ENCODE measurements at regions not wholly inside any gene's neighbourhood (a gene's known extent, or its start where the extent isn't known, plus 50 kb on each side); places are given as distances from the start of the nearest gene placed in this dataset.

- intact Hi-C loops (cut with DNase I): no loop called here
- Histone ChIP-seq H3K4me1 (no peaks in the 10 kb centered on the region), H3K4me3 (no peak overlapping the region), H3K27ac (no peak overlapping the region), H3K9me3 (peaks cover 5% of the 10 kb centered on the region), H3K27me3 (ENCODE audit: low read depth) (no peaks in the 10 kb centered on the region), H3K36me3 (no peaks in the 10 kb centered on the region)
- DNase-seq: no peak
- peak; percentile 59 to 70 for ATAC-seq
- no peak for TF ChIP-seq CTCF (IDR thresholded peaks at IDR 0.05)
These were observed 449.7 kb upstream of the KLF6 start for GRCh38 chr10:4234661-4235060.

- no peak overlapping the region for H3K27ac ChIP-seq
- H3K36me3 ChIP-seq: no peaks in the 10 kb centered on the region
- DNase-seq (no peak), ATAC-seq (no peak)
- no peaks in the 10 kb centered on the region for H3K4me1 ChIP-seq
- H3K27me3 ChIP-seq (ENCODE audit: low read depth): no peaks in the 10 kb centered on the region
- intact Hi-C loops (cut with DNase I): no loop called here
- H3K9me3 ChIP-seq: peaks cover 5% of the 10 kb centered on the region
- no peak for TF ChIP-seq CTCF (IDR thresholded peaks at IDR 0.05)
- H3K4me3 ChIP-seq: no peak overlapping the region
These were observed 446.4 kb upstream of the KLF6 start for GRCh38 chr10:4231439-4231838.

- TF ChIP-seq CTCF (IDR thresholded peaks at IDR 0.05): no peak
- no peaks in the 10 kb centered on the region for H3K27me3 ChIP-seq (ENCODE audit: low read depth)
- no peaks in the 10 kb centered on the region for H3K4me1 ChIP-seq
- no peak for DNase-seq
- H3K36me3 ChIP-seq: no peaks in the 10 kb centered on the region
- H3K4me3 ChIP-seq: no peak overlapping the region
- peaks cover 5% of the 10 kb centered on the region for H3K9me3 ChIP-seq
- no peak for ATAC-seq
- intact Hi-C loops (cut with DNase I): no loop called here
- no peak overlapping the region for H3K27ac ChIP-seq
These were observed 445.0 kb upstream of the KLF6 start for GRCh38 chr10:4230036-4230435.

- Histone ChIP-seq H3K4me1 (no peaks in the 10 kb centered on the region), H3K27ac (no peak overlapping the region), H3K9me3 (peaks cover 5% of the 10 kb centered on the region), H3K27me3 (ENCODE audit: low read depth) (no peaks in the 10 kb centered on the region), H3K36me3 (no peaks in the 10 kb centered on the region), H3K4me3 (no peak overlapping the region)
- intact Hi-C loops (cut with DNase I): no loop called here
- no peak for DNase-seq
- no peak for TF ChIP-seq CTCF (IDR thresholded peaks at IDR 0.05)
- peak in 1 of 2 donors; percentile 18 for ATAC-seq
These were observed 444.1 kb upstream of the KLF6 start for GRCh38 chr10:4229106-4229505.

- no peaks in the 10 kb centered on the region for H3K4me1 ChIP-seq
- ATAC-seq (no peak), DNase-seq (no peak)
- no peak overlapping the region for H3K27ac ChIP-seq
- peaks cover under 1% of the 10 kb centered on the region for H3K9me3 ChIP-seq
- no peak overlapping the region for H3K4me3 ChIP-seq
- no peaks in the 10 kb centered on the region for H3K27me3 ChIP-seq (ENCODE audit: low read depth)
- no peak for TF ChIP-seq CTCF (IDR thresholded peaks at IDR 0.05)
- H3K36me3 ChIP-seq: no peaks in the 10 kb centered on the region
- intact Hi-C loops (cut with DNase I): no loop called here
These were observed 442.6 kb upstream of the KLF6 start for GRCh38 chr10:4227586-4227985.

All from lower lobe of right lung (tissue), 2 donors.